Coronary artery (tissue), 2 donors: ENCODE measurements at regions not wholly inside any gene's neighbourhood (a gene's known extent, or its start where the extent isn't known, plus 50 kb on each side); places are given as distances from the start of the nearest gene placed in this dataset.

Experiments used
- DNase-seq: peaks from one replicate; pipeline ENCODE4 v3.0.0-alpha.2; 2017; ENCODE audit warnings: low spot score
- H3K27ac ChIP-seq, 2 donors: fragments of 200-600 bp; sonication (generic); one replicate each; pipeline ENCODE4 v1.5.1; 2016 to 2019
- H3K4me3 ChIP-seq: fragments of 200-600 bp; sonication (generic); 2 replicates; pipeline ENCODE4 v1.5.1; 2016; ENCODE audit warnings: mild to moderate bottlenecking, moderate library complexity
- CTCF ChIP-seq: fragments of 200-600 bp; sonication (generic); IDR thresholded peaks from one replicate; pipeline ENCODE4 v1.5.1; 2019; ENCODE audit warnings: antibody characterized with exemption

DNA sequence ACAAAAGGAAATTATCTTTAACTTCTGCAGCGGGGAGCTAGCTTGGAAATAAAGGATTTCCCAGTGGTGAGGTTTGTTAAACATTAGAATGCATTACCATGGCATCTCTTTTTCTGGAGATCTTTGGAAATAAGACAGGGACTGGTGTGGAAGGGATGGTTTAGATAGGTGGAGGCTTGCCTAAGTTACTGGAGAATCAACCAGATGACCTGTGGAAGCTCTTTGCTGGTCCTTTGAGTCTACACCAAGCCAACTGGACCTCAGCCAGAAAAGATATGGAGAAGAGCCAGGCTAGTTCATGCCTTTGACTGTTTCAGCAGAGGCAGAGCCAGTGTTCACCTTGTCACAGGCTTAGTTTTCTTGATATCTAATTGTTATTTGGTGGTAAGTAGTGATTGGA, 134.7 kb downstream of the KCNRG start:
- Histone ChIP-seq H3K4me3 (no peak overlapping the region), H3K27ac (no peak overlapping the region)
- DNase-seq, result no peak
- TF ChIP-seq CTCF, result no peak

- TF ChIP-seq CTCF, result no peak
- Histone ChIP-seq H3K27ac (no peak overlapping the region), H3K4me3 (peak overlapping the region; percentile 45)
- DNase-seq, result no peak
These were observed 137.0 kb downstream of the KCNRG start for GRCh38 chr13:50152224-50152623.

DNA sequence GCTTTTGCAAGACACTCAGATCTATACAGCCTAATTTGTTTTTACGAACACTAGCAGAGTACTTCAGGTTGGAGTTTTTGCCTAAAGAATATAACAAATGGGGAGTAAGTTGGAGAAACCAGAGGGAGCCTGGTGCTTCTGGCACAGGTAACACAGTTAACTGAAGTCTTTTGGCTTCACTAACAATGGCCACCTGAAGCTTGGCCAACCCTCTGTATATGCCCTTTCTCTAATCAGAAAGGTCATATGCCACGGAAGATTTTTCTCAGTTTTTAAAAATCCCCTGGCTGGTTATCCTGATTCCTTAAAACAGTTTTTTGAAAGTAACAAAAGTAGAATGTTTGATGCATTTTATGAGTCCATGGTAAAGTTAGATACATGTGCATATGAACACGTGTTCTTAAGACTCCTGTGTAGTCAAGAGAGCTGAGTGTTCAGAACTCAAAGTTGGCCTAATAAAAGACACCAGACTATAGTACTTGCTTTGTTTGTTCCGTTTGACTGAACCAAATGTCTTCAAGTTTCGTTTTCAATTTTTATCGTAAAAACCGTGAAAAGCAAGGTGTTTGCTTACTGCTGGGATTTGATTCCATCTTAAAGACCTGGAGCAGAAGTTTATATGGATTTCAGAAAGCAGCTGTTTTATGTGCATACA, 137.5 kb downstream of the KCNRG start:
- peak overlapping the region; percentile 45 for H3K4me3 ChIP-seq
- DNase-seq, result no peak
- no peak overlapping the region for H3K27ac ChIP-seq
- no peak for TF ChIP-seq CTCF

GRCh38 chr13:50153401-50153800, 138.2 kb downstream of the KCNRG start:
- Histone ChIP-seq H3K27ac (no peak overlapping the region), H3K4me3 (no peak overlapping the region)
- no peak for DNase-seq
- no peak for TF ChIP-seq CTCF

DNA sequence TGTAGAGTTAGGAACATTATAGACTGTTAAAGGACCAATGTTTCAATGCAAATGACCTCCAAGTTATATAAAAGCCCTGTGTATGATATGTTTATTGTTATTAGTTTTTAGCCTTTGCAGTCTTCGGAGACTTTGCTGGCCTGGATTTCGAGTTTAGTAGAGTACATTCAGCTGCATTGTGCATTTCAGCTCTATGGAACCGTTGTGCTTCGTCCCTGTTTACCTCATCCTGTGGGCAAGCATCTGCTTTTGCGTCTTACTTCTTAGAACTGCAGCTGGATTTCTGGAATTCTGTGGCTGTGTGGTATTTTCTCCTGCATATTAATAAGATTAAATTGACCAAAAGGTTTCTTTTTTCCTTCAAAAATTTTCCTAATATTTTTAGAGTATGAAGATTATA, 138.6 kb downstream of the KCNRG start:
- Histone ChIP-seq H3K4me3 (no peak overlapping the region), H3K27ac (no peak overlapping the region)
- DNase-seq, result no peak
- TF ChIP-seq CTCF, result no peak

DNA sequence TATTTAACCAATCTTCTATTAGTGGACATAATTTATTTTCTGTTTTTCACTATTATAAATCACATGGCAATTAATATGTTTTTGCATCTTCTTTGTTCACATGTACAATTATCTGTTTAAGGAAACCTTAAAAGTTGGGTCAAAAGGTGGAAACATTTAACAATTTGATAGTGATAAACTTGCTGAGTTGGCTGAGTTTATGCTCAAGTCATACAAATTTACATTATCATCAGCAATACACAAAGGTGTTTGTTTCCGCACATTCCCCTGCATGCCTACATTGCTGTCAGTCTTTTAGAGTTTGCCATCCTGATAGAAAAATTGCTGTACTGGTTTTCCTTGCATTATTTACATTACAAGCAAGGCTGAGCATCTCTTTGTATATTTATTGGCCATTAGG, 139.5 kb downstream of the KCNRG start:
- Histone ChIP-seq H3K27ac (no peak overlapping the region), H3K4me3 (no peak overlapping the region)
- no peak for TF ChIP-seq CTCF
- DNase-seq, result no peak

DNA sequence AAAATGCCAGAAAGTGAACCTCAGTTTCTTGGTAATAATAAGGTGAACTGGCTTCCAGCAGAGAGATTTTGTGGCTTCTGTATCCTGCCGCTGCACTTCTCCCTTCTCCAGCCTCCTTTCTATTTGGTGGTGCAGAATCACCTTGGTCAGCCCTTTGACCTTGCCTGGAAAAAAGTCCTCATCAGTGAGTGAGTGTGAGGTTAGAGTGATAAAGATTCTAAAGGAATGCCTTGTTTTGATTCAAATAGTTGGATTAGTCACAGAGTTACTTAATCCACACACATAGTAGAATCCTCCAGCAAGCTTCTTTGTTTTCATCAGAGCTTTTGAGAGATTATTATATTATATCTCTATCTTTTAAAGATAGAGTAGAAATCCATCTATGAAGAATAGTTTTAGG, 140.9 kb downstream of the KCNRG start:
- no peak overlapping the region for H3K27ac ChIP-seq
- DNase-seq, result no peak
- no peak for TF ChIP-seq CTCF
- H3K4me3 ChIP-seq, result no peak overlapping the region
